ENCODE measurements at regions not wholly inside any gene's neighbourhood (a gene's known extent, or its start where the extent isn't known, plus 50 kb on each side); places are given as distances from the start of the nearest gene placed in this dataset.
"Not testable (repeated sequence)": the region's sequence is repeated elsewhere in the genome, so short reads cannot be mapped to it uniquely, and the experiment has no call there.

DNA sequence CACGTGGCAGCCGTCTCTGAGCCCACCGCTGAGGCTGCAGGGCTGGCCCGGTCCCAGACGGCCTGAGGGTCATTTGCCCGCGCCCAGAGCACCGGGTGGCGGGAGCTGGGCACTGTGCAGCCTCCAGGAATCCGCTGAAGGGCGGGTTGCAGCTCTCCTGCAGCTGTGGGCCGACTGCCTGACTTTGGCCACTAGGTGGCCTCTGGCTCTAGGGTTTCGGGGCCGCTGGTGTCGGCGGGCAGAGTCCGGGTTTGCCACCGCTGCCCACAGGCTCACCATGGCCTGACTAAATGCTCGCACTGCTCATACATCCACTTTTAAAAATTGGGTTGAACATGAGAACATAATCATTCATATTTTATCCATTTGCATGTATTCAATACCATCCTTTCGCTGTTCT, 87.7 kb downstream of the POTEM start:
- TF ChIP-seq, protein P1, sequence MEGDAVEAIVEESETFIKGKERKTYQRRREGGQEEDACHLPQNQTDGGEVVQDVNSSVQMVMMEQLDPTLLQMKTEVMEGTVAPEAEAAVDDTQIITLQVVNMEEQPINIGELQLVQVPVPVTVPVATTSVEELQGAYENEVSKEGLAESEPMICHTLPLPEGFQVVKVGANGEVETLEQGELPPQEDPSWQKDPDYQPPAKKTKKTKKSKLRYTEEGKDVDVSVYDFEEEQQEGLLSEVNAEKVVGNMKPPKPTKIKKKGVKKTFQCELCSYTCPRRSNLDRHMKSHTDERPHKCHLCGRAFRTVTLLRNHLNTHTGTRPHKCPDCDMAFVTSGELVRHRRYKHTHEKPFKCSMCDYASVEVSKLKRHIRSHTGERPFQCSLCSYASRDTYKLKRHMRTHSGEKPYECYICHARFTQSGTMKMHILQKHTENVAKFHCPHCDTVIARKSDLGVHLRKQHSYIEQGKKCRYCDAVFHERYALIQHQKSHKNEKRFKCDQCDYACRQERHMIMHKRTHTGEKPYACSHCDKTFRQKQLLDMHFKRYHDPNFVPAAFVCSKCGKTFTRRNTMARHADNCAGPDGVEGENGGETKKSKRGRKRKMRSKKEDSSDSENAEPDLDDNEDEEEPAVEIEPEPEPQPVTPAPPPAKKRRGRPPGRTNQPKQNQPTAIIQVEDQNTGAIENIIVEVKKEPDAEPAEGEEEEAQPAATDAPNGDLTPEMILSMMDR (IDR thresholded peaks at IDR 0.05): not testable (repeated sequence)
- TF ChIP-seq POLR2A (IDR thresholded peaks at IDR 0.05): not testable (repeated sequence)

All from right lobe of liver (tissue), 4 donors.